H1 (cell line): ENCODE measurements at regions not wholly inside any gene's neighbourhood (a gene's known extent, or its start where the extent isn't known, plus 50 kb on each side); places are given as distances from the start of the nearest gene placed in this dataset.

Source experiments
- CTCF ChIA-PET: fragments of 300-600 bp; sonication (Branson Sonifier 250); formaldehyde crosslinking; loops from one replicate; lab custom pipeline; 2021; ENCODE audit not compliant: partially characterized antibody; lab: Charles Lee
- POLR2A ChIA-PET: fragments of 300-600 bp; sonication (Branson Sonifier 250); formaldehyde crosslinking; loops from one replicate; lab custom pipeline; 2021; ENCODE audit warnings: inconsistent platforms; ENCODE audit not compliant: partially characterized antibody; lab: Charles Lee
- DNase-seq, 2 experiments: peaks; one replicate each; pipeline versions ENCODE4 v3.0.0 to v3.0.0-alpha.2; 2010 to 2022; ENCODE audit warnings: low spot score in 2 of 2, low read depth in 1 of 2, mixed read lengths in 1 of 2
- FAIRE-seq: peaks from 2 replicates; lab custom pipeline; 2011; peaks lifted over from hg19 to GRCh38; lab: Jason Lieb, UNC
- H2AFZ ChIP-seq: 2 replicates; pipeline ENCODE4 v1.8.1; 2012; ENCODE audit warnings: low read length, inconsistent platforms
- H2AK5ac ChIP-seq: 2 replicates; pipeline ENCODE4 v1.6.1; 2013; ENCODE audit warnings: low read depth, low read length
- H2BK120ac ChIP-seq: replicated peaks from 2 replicates; pipeline ENCODE3; 2013; ENCODE audit warnings: low read depth, low read length, inconsistent platforms
- H2BK12ac ChIP-seq: 2 replicates; pipeline ENCODE4 v1.6.1; 2013; ENCODE audit warnings: low read depth, low read length
- H2BK15ac ChIP-seq: 2 replicates; pipeline ENCODE4 v1.6.1; 2013; ENCODE audit warnings: low read length
- H2BK20ac ChIP-seq: 2 replicates; pipeline ENCODE4 v1.6.1; 2013; ENCODE audit warnings: low read length
- H2BK5ac ChIP-seq: 2 replicates; pipeline ENCODE4 v1.6.1; 2013; ENCODE audit warnings: low read depth, low read length
- H3K14ac ChIP-seq: 2 replicates; pipeline ENCODE4 v1.6.1; 2013; ENCODE audit warnings: inconsistent platforms; ENCODE audit not compliant: insufficient read length
- H3K18ac ChIP-seq: 2 replicates; pipeline ENCODE4 v1.6.1; 2013; ENCODE audit warnings: low read length; ENCODE audit errors: extremely low read depth
- H3K23ac ChIP-seq: 2 replicates; pipeline ENCODE4 v1.6.1; 2013; ENCODE audit warnings: inconsistent platforms; ENCODE audit not compliant: insufficient read length
- H3K23me2 ChIP-seq: 2 replicates; pipeline ENCODE4 v1.6.1; 2013; ENCODE audit warnings: low read depth, low read length
- H3K27ac ChIP-seq: 2 replicates; pipeline ENCODE4 v1.6.1; 2011; ENCODE audit warnings: low read depth, low read length, inconsistent platforms
- H3K27me3 ChIP-seq, 4 experiments: replicated peaks in 1 of 4; 1 replicate in 1 of 4; 2 replicates in 3 of 4; pipeline versions ENCODE4 v1.6.1 to v1.8.1; 2011 to 2013; ENCODE audit warnings: low read length in 3 of 4, mild to moderate bottlenecking in 3 of 4, inconsistent platforms in 2 of 4, mixed read lengths in 2 of 4, moderate library complexity in 1 of 4; ENCODE audit not compliant: control insufficient read depth in 3 of 4, insufficient read depth in 3 of 4; ENCODE audit errors: extremely low read depth in 1 of 4
- H3K36me3 ChIP-seq, 4 experiments: 2 replicates each; pipeline versions ENCODE4 v1.6.1 to v1.8.1; 2011 to 2013; ENCODE audit warnings: mild to moderate bottlenecking in 4 of 4, low read length in 3 of 4, moderate library complexity in 2 of 4, control low read depth in 1 of 4, inconsistent platforms in 1 of 4; ENCODE audit not compliant: insufficient read depth in 4 of 4, control insufficient read depth in 2 of 4
- H3K4ac ChIP-seq: replicated peaks from 2 replicates; pipeline ENCODE3; 2013; ENCODE audit warnings: low read length, low read depth, mixed read lengths, inconsistent platforms; ENCODE audit not compliant: insufficient read length
- H3K4me1 ChIP-seq, 4 experiments: replicated peaks in 1 of 4; 1 replicate in 1 of 4; 2 replicates in 3 of 4; pipeline versions ENCODE4 v1.6.1 to v1.8.1; 2011 to 2013; ENCODE audit warnings: low read length in 3 of 4, inconsistent platforms in 2 of 4, mixed read lengths in 1 of 4; ENCODE audit not compliant: insufficient read depth in 4 of 4, control insufficient read depth in 3 of 4
- H3K4me2 ChIP-seq, 2 experiments: 2 replicates each; pipeline versions ENCODE4 v1.6.1 to v1.8.1; 2011 to 2013; ENCODE audit warnings: low read depth in 2 of 2, low read length in 2 of 2, control low read depth in 1 of 2, inconsistent platforms in 1 of 2, mild to moderate bottlenecking in 1 of 2; ENCODE audit not compliant: insufficient read depth in 1 of 2
- H3K4me3 ChIP-seq, 4 experiments: fragments of 200-600, 300-600 bp in 1 of 4; sonication (generic), shearing (Covaris generic), sonication (Bioruptor Twin) in 1 of 4; 2 replicates each; pipeline versions ENCODE4 v1.5.1 to v1.8.1; 2011 to 2016; ENCODE audit warnings: low read length in 4 of 4, low read depth in 3 of 4, control low read depth in 2 of 4, inconsistent platforms in 2 of 4, mild to moderate bottlenecking in 2 of 4, mixed read lengths in 1 of 4, moderate library complexity in 1 of 4; ENCODE audit not compliant: insufficient read depth in 2 of 4; ENCODE audit errors: extremely low read depth in 1 of 4
- H3K56ac ChIP-seq: replicated peaks from 2 replicates; pipeline ENCODE3; 2013; ENCODE audit warnings: low read depth, mild to moderate bottlenecking, mixed read lengths, low read length, inconsistent platforms; ENCODE audit not compliant: insufficient read length
- H3K79me1 ChIP-seq: 2 replicates; pipeline ENCODE4 v1.6.1; 2013; ENCODE audit warnings: low read depth, low read length, control low read depth
- H3K79me2 ChIP-seq, 2 experiments: 2 replicates each; pipeline versions ENCODE4 v1.6.1 to v1.8.1; 2012 to 2013; ENCODE audit warnings: low read length in 2 of 2, mild to moderate bottlenecking in 2 of 2, inconsistent platforms in 1 of 2; ENCODE audit not compliant: insufficient read depth in 2 of 2, control insufficient read depth in 1 of 2
- H3K9ac ChIP-seq, 4 experiments: replicated peaks in 1 of 4; 1 replicate in 1 of 4; 2 replicates in 3 of 4; pipeline versions ENCODE4 v1.6.1 to v1.8.1; 2011 to 2013; ENCODE audit warnings: low read depth in 3 of 4, low read length in 3 of 4, control low read depth in 2 of 4, mild to moderate bottlenecking in 2 of 4, moderate library complexity in 2 of 4, inconsistent platforms in 1 of 4; ENCODE audit errors: extremely low read depth in 1 of 4
- H3K9me3 ChIP-seq, 2 experiments: 2 replicates each; pipeline versions ENCODE4 v1.6.1 to v1.8.1; 2012 to 2013; ENCODE audit warnings: mild to moderate bottlenecking in 2 of 2, moderate library complexity in 2 of 2, control low read depth in 1 of 2, inconsistent platforms in 1 of 2, low read depth in 1 of 2, low read length in 1 of 2, mixed read lengths in 1 of 2; ENCODE audit not compliant: insufficient read depth in 2 of 2
- H4K20me1 ChIP-seq, 2 experiments: replicated peaks in 1 of 2; 2 replicates each; pipeline versions ENCODE3 to v1.8.1; 2011 to 2013; ENCODE audit warnings: inconsistent platforms in 2 of 2, low read length in 2 of 2, mild to moderate bottlenecking in 1 of 2; ENCODE audit not compliant: insufficient read depth in 2 of 2, control insufficient read depth in 1 of 2
- H4K5ac ChIP-seq: 2 replicates; pipeline ENCODE4 v1.6.1; 2013; ENCODE audit warnings: low read length, low read depth, mixed read lengths, inconsistent platforms; ENCODE audit not compliant: insufficient read length
- H4K8ac ChIP-seq: 2 replicates; pipeline ENCODE4 v1.8.0; 2013; ENCODE audit warnings: mild to moderate bottlenecking, moderate library complexity, low read length, inconsistent platforms; ENCODE audit not compliant: insufficient read depth; ENCODE audit errors: extremely low read depth
- H4K91ac ChIP-seq: replicated peaks from 2 replicates; pipeline ENCODE3; 2013; ENCODE audit warnings: low read length, mixed read lengths, inconsistent platforms; ENCODE audit not compliant: insufficient read length
- ATF2 ChIP-seq: IDR thresholded peaks from 2 replicates; pipeline ENCODE4 v1.6.1; 2012; ENCODE audit warnings: low read length, inconsistent platforms
- CBX8 ChIP-seq: fragments of 300-800, 300-1000 bp; sonication (generic); IDR thresholded peaks from 2 replicates; pipeline ENCODE4 v1.7.1; 2016; ENCODE audit warnings: low read depth, low read length, borderline replicate concordance
- CEBPB ChIP-seq: IDR thresholded peaks from 2 replicates; pipeline ENCODE4 v1.6.1; 2012; ENCODE audit warnings: low read depth, low read length
- E2F6 ChIP-seq: IDR thresholded peaks from 2 replicates; pipeline ENCODE4 v1.6.1; 2012; ENCODE audit warnings: inconsistent platforms
- EZH2 ChIP-seq: fragments of 200-600 bp; sonication (generic); IDR thresholded peaks from 2 replicates; pipeline ENCODE4 v1.7.1; 2012; ENCODE audit warnings: low read depth, mild to moderate bottlenecking, moderate library complexity, low read length, inconsistent platforms; ENCODE audit not compliant: severe bottlenecking
- GTF2F1 ChIP-seq: IDR thresholded peaks from 2 replicates; pipeline ENCODE4 v1.6.1; 2012; ENCODE audit warnings: low read depth, low read length, improper control_type of control experiment, borderline replicate concordance
- HDAC2 ChIP-seq, 2 experiments: fragments of 300-600 bp in 1 of 2; sonication (generic) in 1 of 2; IDR thresholded peaks; 2 replicates each; pipeline ENCODE4 v1.6.1; 2011 to 2012; ENCODE audit warnings: low read depth in 2 of 2, low read length in 2 of 2, mild to moderate bottlenecking in 2 of 2, moderate library complexity in 2 of 2, borderline replicate concordance in 1 of 2, inconsistent platforms in 1 of 2
- HDAC6 ChIP-seq: IDR thresholded peaks from one replicate; pipeline ENCODE4 v1.7.1; 2012; ENCODE audit warnings: low read depth, mild to moderate bottlenecking, inconsistent platforms, low read length, moderate library complexity
- KDM5A ChIP-seq: fragments of 200-600 bp; IDR thresholded peaks from 2 replicates; pipeline ENCODE4 v1.7.1; 2012; ENCODE audit warnings: mild to moderate bottlenecking, low read length, inconsistent platforms, mixed read lengths
- RNF2 ChIP-seq: fragments of 200-900, 300-1000 bp; sonication (generic); IDR thresholded peaks from 2 replicates; pipeline ENCODE4 v1.7.1; 2016; ENCODE audit warnings: borderline replicate concordance, low read depth, mild to moderate bottlenecking, antibody characterized with exemption, low read length; ENCODE audit not compliant: poor library complexity, severe bottlenecking; ENCODE audit errors: missing control alignments
- SIRT6 ChIP-seq: IDR thresholded peaks from one replicate; pipeline ENCODE4 v1.7.1; 2012; ENCODE audit warnings: low read length, inconsistent platforms
- TAF1 ChIP-seq: IDR thresholded peaks from 2 replicates; pipeline ENCODE4 v1.6.1; 2011; ENCODE audit warnings: mild to moderate bottlenecking, low read depth, low read length
- TAF7 ChIP-seq: optimal IDR thresholded peaks from 2 replicates; pipeline ENCODE3; 2011; ENCODE audit warnings: low read depth, mild to moderate bottlenecking, inconsistent platforms, low read length, moderate library complexity, borderline replicate concordance

- Histone ChIP-seq H3K14ac (no peak overlapping the region), H3K56ac (no peak overlapping the region), H2BK20ac (no peak overlapping the region), H4K20me1 (no peaks in the 10 kb centered on the region), H4K8ac (no peak overlapping the region), H4K91ac (no peak overlapping the region), H2BK12ac (no peak overlapping the region), H3K4me2 (no peak overlapping the region), H3K4me1 (peaks cover 0 to 11% (median 0%) of the 10 kb centered on the region in 4 experiments; a peak in 1 of 7 replicates), H3K9ac (no peak overlapping the region), H3K79me2 (no peaks in the 10 kb centered on the region), H2BK120ac (no peak overlapping the region), H3K23me2 (no peaks in the 10 kb centered on the region; the same call in 1 of the 2 replicates), H3K4ac (no peak overlapping the region), H2BK5ac (no peak overlapping the region), H3K79me1 (no peaks in the 10 kb centered on the region), H3K27ac (no peak overlapping the region), H2AFZ (no peak overlapping the region), H3K18ac (no peak overlapping the region), H3K36me3 (no peaks in the 10 kb centered on the region), H3K4me3 (no peak overlapping the region), H2BK15ac (no peak overlapping the region), H2AK5ac (no peak overlapping the region), H4K5ac (no peak overlapping the region), H3K27me3 (no peaks in the 10 kb centered on the region), H3K23ac (no peak overlapping the region), H3K9me3 (no peaks in the 10 kb centered on the region)
- DNase-seq (no peak), FAIRE-seq (no peak)
- POLR2A ChIA-PET, result interaction anchor here (0.9 kb wide), 1 partner anchor 237 kb away, joined by 5 read pairs; the partner anchor contains the start of gene CITED2
- CTCF ChIA-PET, result no interaction called here
- TF ChIP-seq TAF7 (no peak), ATF2 (no peak), HDAC2 (IDR thresholded peaks at IDR 0.05; ENCODE audit: borderline replicate concordance in 1 of 2, low read depth in 2 of 2, low read length in 2 of 2) (no peak), SIRT6 (no peak), HDAC6 (no peak), E2F6 (no peak), CEBPB (no peak), GTF2F1 (no peak), KDM5A (no peak), RNF2 (no peak), CBX8 (no peak), EZH2 (no peak), TAF1 (no peak)
These were observed 237.7 kb upstream of the CITED2 start for GRCh38 chr6:139612135-139612465.
